Loucy (cell line): ENCODE measurements at regions not wholly inside any gene's neighbourhood (a gene's known extent, or its start where the extent isn't known, plus 50 kb on each side); places are given as distances from the start of the nearest gene placed in this dataset.

Experiments
- CTCF ChIP-seq: fragments of 200-600 bp; sonication (generic); conservative IDR thresholded peaks from 2 replicates; pipeline ENCODE4 v1.5.1; 2014; ENCODE audit warnings: mild to moderate bottlenecking, antibody characterized with exemption, low read length
- EZH2phosphoT487 ChIP-seq: fragments of 200-600 bp; IDR thresholded peaks from 2 replicates; pipeline ENCODE4 v1.6.1; 2018; ENCODE audit warnings: antibody characterized with exemption, mild to moderate bottlenecking, moderate library complexity, borderline replicate concordance

DNA sequence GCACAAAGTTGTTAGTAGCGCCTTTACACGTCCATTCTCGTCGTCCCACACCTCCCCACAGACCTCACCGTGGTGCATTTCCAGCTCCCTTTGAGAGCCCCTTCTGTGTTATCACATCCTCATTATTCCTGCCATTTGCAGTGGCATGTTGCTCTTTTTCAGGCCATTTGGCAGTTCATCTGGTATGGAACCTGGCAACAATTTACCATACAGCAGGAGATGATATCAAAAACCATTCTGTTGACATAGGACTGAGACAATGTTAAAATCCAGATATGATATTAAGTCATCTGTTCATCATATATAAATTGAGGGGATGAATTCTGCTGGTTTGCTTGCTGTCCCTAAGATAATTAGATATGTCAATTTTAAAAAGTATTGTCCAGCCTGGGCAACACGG lies 83.0 kb downstream of the TMEM174 start:
- no peak for TF ChIP-seq CTCF
- TF ChIP-seq EZH2phosphoT487, result no peak
